SK-N-MC (cell line): ENCODE measurements at regions not wholly inside any gene's neighbourhood (a gene's known extent, or its start where the extent isn't known, plus 50 kb on each side); places are given as distances from the start of the nearest gene placed in this dataset.

Source experiments
- DNase-seq: peaks from one replicate; pipeline ENCODE4 v3.0.0-alpha.2; 2011; ENCODE audit warnings: low read depth, low spot score
- H3K27ac ChIP-seq: fragments of 200-600 bp; sonication (generic); 2 replicates; pipeline ENCODE4 v1.5.1; 2016; ENCODE audit warnings: mixed run types
- H3K36me3 ChIP-seq: fragments of 200-600 bp; sonication (generic); 2 replicates; pipeline ENCODE4 v1.6.1; 2017; ENCODE audit warnings: antibody characterized with exemption, low read length, mixed read lengths; ENCODE audit not compliant: insufficient read depth
- H3K4me3 ChIP-seq: fragments of 200-600 bp; sonication (generic); 2 replicates; pipeline ENCODE4 v1.5.1; 2016
- H3K9ac ChIP-seq: fragments of 200-600 bp; sonication (generic); 2 replicates; pipeline ENCODE4 v1.8.0; 2017; ENCODE audit warnings: mixed run types, mixed read lengths; ENCODE audit not compliant: insufficient read length
- H3K9me3 ChIP-seq: fragments of 200-600 bp; sonication (generic); 2 replicates; pipeline ENCODE4 v1.6.1; 2017; ENCODE audit warnings: low read depth, mild to moderate bottlenecking, antibody characterized with exemption, low read length, moderate library complexity, mixed read lengths
- EZH2 ChIP-seq: fragments of 200-600 bp; sonication (generic); IDR thresholded peaks from one replicate; pipeline ENCODE4 v1.6.1; 2017; ENCODE audit warnings: antibody characterized with exemption
- FOXP2 ChIP-seq: optimal IDR thresholded peaks from 2 replicates; pipeline ENCODE3; 2011; ENCODE audit warnings: mild to moderate bottlenecking, moderate library complexity; ENCODE audit not compliant: insufficient read depth; ENCODE audit errors: extremely low read length, control extremely low read depth
- POLR2AphosphoS5 ChIP-seq: IDR thresholded peaks from 2 replicates; pipeline ENCODE4 v1.6.1; 2012; ENCODE audit warnings: mild to moderate bottlenecking, low read depth, low read length, borderline replicate concordance

GRCh38 chr7:24504040-24504439 lies 69.2 kb upstream of the PALS2 start:
- Histone ChIP-seq H3K9ac (no peak overlapping the region), H3K36me3 (no peaks in the 10 kb centered on the region), H3K9me3 (no peaks in the 10 kb centered on the region), H3K27ac (no peak overlapping the region), H3K4me3 (no peak overlapping the region)
- TF ChIP-seq POLR2AphosphoS5, result no peak
- TF ChIP-seq FOXP2, result no peak
- TF ChIP-seq EZH2, result no peak
- DNase-seq, result no peak

GRCh38 chr7:24504836-24505235 lies 68.4 kb upstream of the PALS2 start:
- no peak overlapping the region for H3K4me3 ChIP-seq
- H3K9me3 ChIP-seq, result no peaks in the 10 kb centered on the region
- DNase-seq, result no peak
- no peak for TF ChIP-seq FOXP2
- TF ChIP-seq POLR2AphosphoS5, result no peak
- TF ChIP-seq EZH2, result no peak
- H3K9ac ChIP-seq, result no peak overlapping the region
- H3K36me3 ChIP-seq, result no peaks in the 10 kb centered on the region
- no peak overlapping the region for H3K27ac ChIP-seq

DNA sequence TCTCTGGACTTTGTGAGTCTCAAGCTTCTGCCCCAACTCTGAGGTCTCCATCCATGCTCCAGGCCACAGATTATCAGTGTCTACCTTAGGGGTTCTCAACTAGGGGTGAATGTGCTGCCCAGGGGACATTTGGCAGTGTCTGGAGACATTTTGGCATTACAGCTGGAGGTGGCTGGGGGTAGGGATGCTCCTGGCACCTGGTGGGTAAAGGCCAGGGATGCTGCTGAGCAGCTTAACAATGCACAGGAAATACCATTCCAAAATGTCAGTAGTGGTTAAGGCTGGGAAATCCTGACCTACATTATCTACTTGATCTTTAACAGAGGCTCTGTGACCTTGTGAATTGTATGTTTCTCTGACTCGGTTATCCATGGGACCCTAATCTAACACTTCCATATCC lies 67.3 kb upstream of the PALS2 start:
- no peaks in the 10 kb centered on the region for H3K9me3 ChIP-seq
- no peaks in the 10 kb centered on the region for H3K36me3 ChIP-seq
- TF ChIP-seq POLR2AphosphoS5, result no peak
- TF ChIP-seq FOXP2, result no peak
- TF ChIP-seq EZH2, result no peak

GRCh38 chr7:24508316-24508715 lies 64.9 kb upstream of the PALS2 start:
- TF ChIP-seq EZH2 (no peak), POLR2AphosphoS5 (no peak), FOXP2 (no peak)
- no peaks in the 10 kb centered on the region for H3K36me3 ChIP-seq
- no peak overlapping the region for H3K4me3 ChIP-seq
- DNase-seq, result no peak
- H3K9me3 ChIP-seq, result no peaks in the 10 kb centered on the region
- H3K9ac ChIP-seq, result no peak overlapping the region
- no peak overlapping the region for H3K27ac ChIP-seq

More for the DNA sequence above, 67.3 kb upstream of the PALS2 start:
- Histone ChIP-seq H3K9ac (no peak overlapping the region), H3K27ac (no peak overlapping the region), H3K4me3 (no peak overlapping the region)
- no peak for DNase-seq

- H3K36me3 ChIP-seq, result no peaks in the 10 kb centered on the region
- no peaks in the 10 kb centered on the region for H3K9me3 ChIP-seq
- no peak overlapping the region for H3K9ac ChIP-seq
- no peak for DNase-seq
- H3K27ac ChIP-seq, result no peak overlapping the region
- no peak overlapping the region for H3K4me3 ChIP-seq
- TF ChIP-seq FOXP2 (no peak), POLR2AphosphoS5 (no peak), EZH2 (no peak)
Observed at GRCh38 chr7:24510759-24511158, 62.5 kb upstream of the PALS2 start.

DNA sequence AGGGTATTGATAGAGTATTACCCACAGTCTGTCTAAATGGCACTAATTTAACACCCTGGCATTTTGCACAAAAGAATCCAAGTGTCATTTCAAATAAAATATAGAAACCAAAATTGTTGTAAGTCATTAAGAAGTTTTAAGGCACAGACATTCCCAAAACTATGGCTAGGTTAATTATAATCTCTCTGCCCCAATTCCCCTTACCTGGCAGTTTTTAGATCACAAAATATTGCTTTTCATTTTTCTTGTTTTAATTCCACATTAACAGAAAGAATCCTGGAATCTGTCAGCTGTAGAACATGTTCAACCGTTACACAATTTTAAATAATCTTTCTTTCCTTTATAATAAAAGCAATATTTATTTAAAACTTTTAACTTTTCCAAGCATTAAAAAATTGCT lies 56.1 kb upstream of the PALS2 start:
- DNase-seq, result no peak
- H3K9me3 ChIP-seq, result no peaks in the 10 kb centered on the region
- H3K4me3 ChIP-seq, result no peak overlapping the region
- no peak for TF ChIP-seq FOXP2
- TF ChIP-seq EZH2, result no peak
- TF ChIP-seq POLR2AphosphoS5, result no peak
- H3K9ac ChIP-seq, result no peak overlapping the region
- H3K36me3 ChIP-seq, result no peaks in the 10 kb centered on the region
- no peak overlapping the region for H3K27ac ChIP-seq

GRCh38 chr7:24521917-24522623 lies 51.2 kb upstream of the PALS2 start:
- Histone ChIP-seq H3K9ac (no peak overlapping the region), H3K27ac (no peak overlapping the region), H3K9me3 (no peaks in the 10 kb centered on the region), H3K36me3 (no peaks in the 10 kb centered on the region), H3K4me3 (no peak overlapping the region)
- DNase-seq, result no peak
- TF ChIP-seq FOXP2 (no peak), EZH2 (no peak), POLR2AphosphoS5 (no peak)
